ENCODE measurements at regions not wholly inside any gene's neighbourhood (a gene's known extent, or its start where the extent isn't known, plus 50 kb on each side); places are given as distances from the start of the nearest gene placed in this dataset.

DNA sequence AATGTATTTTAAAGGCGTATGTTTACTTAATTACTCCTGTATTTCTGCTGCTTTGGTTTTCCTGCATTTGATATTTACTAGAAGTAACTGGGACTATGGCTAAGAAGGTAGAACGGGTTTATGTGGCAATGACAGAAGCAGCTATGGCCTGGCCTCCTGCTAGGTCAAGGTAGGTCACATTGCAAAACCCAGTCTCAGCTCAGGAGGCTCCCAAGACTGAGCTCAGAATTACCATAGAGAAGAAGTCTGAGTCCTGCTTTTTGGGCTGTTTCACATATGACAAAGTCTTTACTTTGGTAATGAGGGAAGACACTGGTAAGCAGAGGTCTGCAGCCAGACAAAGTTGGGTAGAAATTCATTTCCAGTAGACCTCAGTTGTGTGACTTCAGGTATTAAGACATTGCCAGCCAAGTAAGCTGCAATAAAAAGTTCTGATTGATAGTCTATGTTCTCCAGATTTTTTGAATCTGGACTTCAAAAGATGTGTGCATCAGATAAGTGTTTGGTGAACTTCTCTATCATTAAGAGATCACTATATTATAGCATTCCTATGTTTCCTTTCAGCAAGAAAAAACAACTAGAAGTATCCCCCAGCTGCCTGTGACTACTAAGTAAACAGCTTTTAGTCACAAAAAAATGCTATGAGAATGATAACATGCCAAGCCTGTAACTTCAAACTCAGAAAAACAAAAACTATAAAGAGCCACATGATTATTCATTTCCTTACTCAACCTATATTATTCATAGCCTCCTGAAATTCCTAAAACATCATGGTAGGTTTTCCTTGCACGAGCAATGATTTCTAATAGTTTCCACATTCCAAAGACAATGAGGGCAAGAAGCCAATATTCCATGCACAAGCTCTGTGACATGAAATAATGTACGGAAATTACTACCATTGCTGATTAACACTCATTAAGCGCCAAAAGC, 312.3 kb downstream of the HAO1 start:
- TF ChIP-seq, protein P1, sequence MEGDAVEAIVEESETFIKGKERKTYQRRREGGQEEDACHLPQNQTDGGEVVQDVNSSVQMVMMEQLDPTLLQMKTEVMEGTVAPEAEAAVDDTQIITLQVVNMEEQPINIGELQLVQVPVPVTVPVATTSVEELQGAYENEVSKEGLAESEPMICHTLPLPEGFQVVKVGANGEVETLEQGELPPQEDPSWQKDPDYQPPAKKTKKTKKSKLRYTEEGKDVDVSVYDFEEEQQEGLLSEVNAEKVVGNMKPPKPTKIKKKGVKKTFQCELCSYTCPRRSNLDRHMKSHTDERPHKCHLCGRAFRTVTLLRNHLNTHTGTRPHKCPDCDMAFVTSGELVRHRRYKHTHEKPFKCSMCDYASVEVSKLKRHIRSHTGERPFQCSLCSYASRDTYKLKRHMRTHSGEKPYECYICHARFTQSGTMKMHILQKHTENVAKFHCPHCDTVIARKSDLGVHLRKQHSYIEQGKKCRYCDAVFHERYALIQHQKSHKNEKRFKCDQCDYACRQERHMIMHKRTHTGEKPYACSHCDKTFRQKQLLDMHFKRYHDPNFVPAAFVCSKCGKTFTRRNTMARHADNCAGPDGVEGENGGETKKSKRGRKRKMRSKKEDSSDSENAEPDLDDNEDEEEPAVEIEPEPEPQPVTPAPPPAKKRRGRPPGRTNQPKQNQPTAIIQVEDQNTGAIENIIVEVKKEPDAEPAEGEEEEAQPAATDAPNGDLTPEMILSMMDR (tag by site-specific recombination; IDR thresholded peaks at IDR 0.05) = no peak
- no peak for TF ChIP-seq ZNF548 (tag by site-specific recombination; IDR thresholded peaks at IDR 0.05)
- TF ChIP-seq, protein P2, sequence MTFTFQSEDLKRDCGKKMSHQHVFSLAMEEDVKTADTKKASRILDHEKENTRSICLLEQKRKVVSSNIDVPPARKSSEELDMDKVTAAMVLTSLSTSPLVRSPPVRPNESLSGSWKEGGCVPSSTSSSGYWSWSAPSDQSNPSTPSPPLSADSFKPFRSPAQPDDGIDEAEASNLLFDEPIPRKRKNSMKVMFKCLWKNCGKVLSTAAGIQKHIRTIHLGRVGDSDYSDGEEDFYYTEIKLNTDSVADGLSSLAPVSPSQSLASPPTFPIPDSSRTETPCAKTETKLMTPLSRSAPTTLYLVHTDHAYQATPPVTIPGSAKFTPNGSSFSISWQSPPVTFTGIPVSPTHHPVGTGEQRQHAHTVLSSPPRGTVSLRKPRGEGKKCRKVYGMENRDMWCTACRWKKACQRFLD (tag by site-specific recombination; IDR thresholded peaks at IDR 0.05) = no peak
- TF ChIP-seq TCF7L2 (IDR thresholded peaks at IDR 0.05; ENCODE audit: borderline replicate concordance, low read depth, low read length) = no peak
- TF ChIP-seq, protein P3, sequence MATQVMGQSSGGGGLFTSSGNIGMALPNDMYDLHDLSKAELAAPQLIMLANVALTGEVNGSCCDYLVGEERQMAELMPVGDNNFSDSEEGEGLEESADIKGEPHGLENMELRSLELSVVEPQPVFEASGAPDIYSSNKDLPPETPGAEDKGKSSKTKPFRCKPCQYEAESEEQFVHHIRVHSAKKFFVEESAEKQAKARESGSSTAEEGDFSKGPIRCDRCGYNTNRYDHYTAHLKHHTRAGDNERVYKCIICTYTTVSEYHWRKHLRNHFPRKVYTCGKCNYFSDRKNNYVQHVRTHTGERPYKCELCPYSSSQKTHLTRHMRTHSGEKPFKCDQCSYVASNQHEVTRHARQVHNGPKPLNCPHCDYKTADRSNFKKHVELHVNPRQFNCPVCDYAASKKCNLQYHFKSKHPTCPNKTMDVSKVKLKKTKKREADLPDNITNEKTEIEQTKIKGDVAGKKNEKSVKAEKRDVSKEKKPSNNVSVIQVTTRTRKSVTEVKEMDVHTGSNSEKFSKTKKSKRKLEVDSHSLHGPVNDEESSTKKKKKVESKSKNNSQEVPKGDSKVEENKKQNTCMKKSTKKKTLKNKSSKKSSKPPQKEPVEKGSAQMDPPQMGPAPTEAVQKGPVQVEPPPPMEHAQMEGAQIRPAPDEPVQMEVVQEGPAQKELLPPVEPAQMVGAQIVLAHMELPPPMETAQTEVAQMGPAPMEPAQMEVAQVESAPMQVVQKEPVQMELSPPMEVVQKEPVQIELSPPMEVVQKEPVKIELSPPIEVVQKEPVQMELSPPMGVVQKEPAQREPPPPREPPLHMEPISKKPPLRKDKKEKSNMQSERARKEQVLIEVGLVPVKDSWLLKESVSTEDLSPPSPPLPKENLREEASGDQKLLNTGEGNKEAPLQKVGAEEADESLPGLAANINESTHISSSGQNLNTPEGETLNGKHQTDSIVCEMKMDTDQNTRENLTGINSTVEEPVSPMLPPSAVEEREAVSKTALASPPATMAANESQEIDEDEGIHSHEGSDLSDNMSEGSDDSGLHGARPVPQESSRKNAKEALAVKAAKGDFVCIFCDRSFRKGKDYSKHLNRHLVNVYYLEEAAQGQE (tag by site-specific recombination; IDR thresholded peaks at IDR 0.05) = no peak
- TF ChIP-seq, protein P4, sequence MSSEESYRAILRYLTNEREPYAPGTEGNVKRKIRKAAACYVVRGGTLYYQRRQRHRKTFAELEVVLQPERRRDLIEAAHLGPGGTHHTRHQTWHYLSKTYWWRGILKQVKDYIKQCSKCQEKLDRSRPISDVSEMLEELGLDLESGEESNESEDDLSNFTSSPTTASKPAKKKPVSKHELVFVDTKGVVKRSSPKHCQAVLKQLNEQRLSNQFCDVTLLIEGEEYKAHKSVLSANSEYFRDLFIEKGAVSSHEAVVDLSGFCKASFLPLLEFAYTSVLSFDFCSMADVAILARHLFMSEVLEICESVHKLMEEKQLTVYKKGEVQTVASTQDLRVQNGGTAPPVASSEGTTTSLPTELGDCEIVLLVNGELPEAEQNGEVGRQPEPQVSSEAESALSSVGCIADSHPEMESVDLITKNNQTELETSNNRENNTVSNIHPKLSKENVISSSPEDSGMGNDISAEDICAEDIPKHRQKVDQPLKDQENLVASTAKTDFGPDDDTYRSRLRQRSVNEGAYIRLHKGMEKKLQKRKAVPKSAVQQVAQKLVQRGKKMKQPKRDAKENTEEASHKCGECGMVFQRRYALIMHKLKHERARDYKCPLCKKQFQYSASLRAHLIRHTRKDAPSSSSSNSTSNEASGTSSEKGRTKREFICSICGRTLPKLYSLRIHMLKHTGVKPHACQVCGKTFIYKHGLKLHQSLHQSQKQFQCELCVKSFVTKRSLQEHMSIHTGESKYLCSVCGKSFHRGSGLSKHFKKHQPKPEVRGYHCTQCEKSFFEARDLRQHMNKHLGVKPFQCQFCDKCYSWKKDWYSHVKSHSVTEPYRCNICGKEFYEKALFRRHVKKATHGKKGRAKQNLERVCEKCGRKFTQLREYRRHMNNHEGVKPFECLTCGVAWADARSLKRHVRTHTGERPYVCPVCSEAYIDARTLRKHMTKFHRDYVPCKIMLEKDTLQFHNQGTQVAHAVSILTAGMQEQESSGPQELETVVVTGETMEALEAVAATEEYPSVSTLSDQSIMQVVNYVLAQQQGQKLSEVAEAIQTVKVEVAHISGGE (tag by site-specific recombination; conservative IDR thresholded peaks at IDR 0.05; ENCODE audit: low read depth) = no peak
- TF ChIP-seq, protein P5, sequence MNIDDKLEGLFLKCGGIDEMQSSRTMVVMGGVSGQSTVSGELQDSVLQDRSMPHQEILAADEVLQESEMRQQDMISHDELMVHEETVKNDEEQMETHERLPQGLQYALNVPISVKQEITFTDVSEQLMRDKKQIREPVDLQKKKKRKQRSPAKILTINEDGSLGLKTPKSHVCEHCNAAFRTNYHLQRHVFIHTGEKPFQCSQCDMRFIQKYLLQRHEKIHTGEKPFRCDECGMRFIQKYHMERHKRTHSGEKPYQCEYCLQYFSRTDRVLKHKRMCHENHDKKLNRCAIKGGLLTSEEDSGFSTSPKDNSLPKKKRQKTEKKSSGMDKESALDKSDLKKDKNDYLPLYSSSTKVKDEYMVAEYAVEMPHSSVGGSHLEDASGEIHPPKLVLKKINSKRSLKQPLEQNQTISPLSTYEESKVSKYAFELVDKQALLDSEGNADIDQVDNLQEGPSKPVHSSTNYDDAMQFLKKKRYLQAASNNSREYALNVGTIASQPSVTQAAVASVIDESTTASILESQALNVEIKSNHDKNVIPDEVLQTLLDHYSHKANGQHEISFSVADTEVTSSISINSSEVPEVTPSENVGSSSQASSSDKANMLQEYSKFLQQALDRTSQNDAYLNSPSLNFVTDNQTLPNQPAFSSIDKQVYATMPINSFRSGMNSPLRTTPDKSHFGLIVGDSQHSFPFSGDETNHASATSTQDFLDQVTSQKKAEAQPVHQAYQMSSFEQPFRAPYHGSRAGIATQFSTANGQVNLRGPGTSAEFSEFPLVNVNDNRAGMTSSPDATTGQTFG (tag by site-specific recombination; IDR thresholded peaks at IDR 0.05; ENCODE audit: borderline replicate concordance) = no peak
- TF ChIP-seq ZNF433 (tag by site-specific recombination; IDR thresholded peaks at IDR 0.05; ENCODE audit: low read depth) = no peak
- TF ChIP-seq ZNF571 (tag by site-specific recombination; IDR thresholded peaks at IDR 0.05) = no peak
